Neuron (in vitro differentiated cells): ENCODE measurements at regions not wholly inside any gene's neighbourhood (a gene's known extent, or its start where the extent isn't known, plus 50 kb on each side); places are given as distances from the start of the nearest gene placed in this dataset.

Source experiments
- H2AFZ ChIP-seq: one replicate; pipeline ENCODE4 v1.6.1; 2013; ENCODE audit warnings: low read depth, mild to moderate bottlenecking, inconsistent platforms, low read length, moderate library complexity
- H3K27me3 ChIP-seq: one replicate; pipeline ENCODE4 v1.6.1; 2013; ENCODE audit warnings: low read length; ENCODE audit not compliant: insufficient read depth
- H3K36me3 ChIP-seq: one replicate; pipeline ENCODE4 v1.6.1; 2013; ENCODE audit warnings: low read length; ENCODE audit not compliant: insufficient read depth
- H3K4me1 ChIP-seq: one replicate; pipeline ENCODE4 v1.6.1; 2013; ENCODE audit warnings: low read length; ENCODE audit not compliant: insufficient read depth
- H3K4me3 ChIP-seq: 2 replicates; pipeline ENCODE4 v1.5.1; 2013; ENCODE audit warnings: mild to moderate bottlenecking, low read length, moderate library complexity
- H3K9me3 ChIP-seq: one replicate; pipeline ENCODE4 v1.6.1; 2013; ENCODE audit warnings: low read length

- H3K4me3 ChIP-seq = no peak overlapping the region
- no peak overlapping the region for H2AFZ ChIP-seq
- no peaks in the 10 kb centered on the region for H3K27me3 ChIP-seq
- H3K9me3 ChIP-seq = no peaks in the 10 kb centered on the region
- no peaks in the 10 kb centered on the region for H3K4me1 ChIP-seq
- no peaks in the 10 kb centered on the region for H3K36me3 ChIP-seq
These were observed 241.7 kb downstream of the ADGRL2 start for GRCh38 chr1:82042306-82043060.
